GM12878 (cell line): ENCODE measurements at regions not wholly inside any gene's neighbourhood (a gene's known extent, or its start where the extent isn't known, plus 50 kb on each side); places are given as distances from the start of the nearest gene placed in this dataset.

ENCODE experiments used
- ATAC-seq: fragments of 200-7000 bp; cut with Tn5 transposase; 3 replicates; pipeline ENCODE4 v1.9.1; 2020; ENCODE audit warnings: mild to moderate bottlenecking, moderate library complexity
- BruUV-seq: library from RNA; stranded (reverse); fragments of 400-500 nt; replicated peaks from 2 replicates; lab custom pipeline; 2021; lab: Mats Ljungman, UMichigan
- CTCF ChIA-PET: fragments of 300-600 bp; sonication (Branson Sonifier 250); formaldehyde crosslinking; extraction: SDS; loops from one replicate; lab custom pipeline; 2021; ENCODE audit warnings: inconsistent platforms; lab: Yijun Ruan, JAX
- POLR2A ChIA-PET: fragments of 350-600 bp; formaldehyde crosslinking; extraction: SDS; loops from one replicate; lab custom pipeline; 2021; ENCODE audit warnings: inconsistent platforms; lab: Charles Lee
- RAD21 ChIA-PET: fragments of 300-600 bp; sonication (Branson Sonifier 250); formaldehyde crosslinking; loops from one replicate; lab custom pipeline; 2023; ENCODE audit warnings: antibody characterized with exemption; ENCODE audit not compliant: unreplicated experiment; lab: Charles Lee
- SMC1A ChIA-PET: fragments of 300-600 bp; sonication (Branson Sonifier 250); formaldehyde crosslinking; loops from one replicate; lab custom pipeline; 2023; ENCODE audit not compliant: unreplicated experiment, uncharacterized antibody; lab: Charles Lee
- DNase-seq: peaks from one replicate; pipeline ENCODE4 v3.0.0-alpha.2; 2011; ENCODE audit warnings: low read depth, low spot score
- FAIRE-seq: peaks from 3 replicates; lab custom pipeline; 2011; peaks lifted over from hg19 to GRCh38; lab: Jason Lieb, UNC
- H2AFZ ChIP-seq: 2 replicates; pipeline ENCODE4 v1.6.0; 2011; ENCODE audit warnings: low read depth, low read length, control low read depth; ENCODE audit not compliant: control insufficient read depth
- H3K27ac ChIP-seq: 2 replicates; pipeline ENCODE4 v1.5.1; 2011; ENCODE audit warnings: control low read depth; ENCODE audit not compliant: control insufficient read depth, insufficient read depth
- H3K27me3 ChIP-seq, 2 experiments: replicated peaks in 1 of 2; 2 replicates each; pipeline versions ENCODE4 v1.6.0 to v1.6.1; 2011; ENCODE audit warnings: low read length in 1 of 2; ENCODE audit not compliant: control insufficient read depth in 2 of 2, insufficient read depth in 2 of 2
- H3K36me3 ChIP-seq, 2 experiments: 2 replicates each; pipeline ENCODE4 v1.5.1; 2011; ENCODE audit warnings: low read length in 1 of 2; ENCODE audit not compliant: control insufficient read depth in 2 of 2, insufficient read depth in 2 of 2
- H3K4me1 ChIP-seq: 2 replicates; pipeline ENCODE4 v1.6.1; 2011; ENCODE audit warnings: mild to moderate bottlenecking, low read length, moderate library complexity, mixed read lengths; ENCODE audit not compliant: control insufficient read depth, insufficient read depth
- H3K4me2 ChIP-seq: 2 replicates; pipeline ENCODE4 v1.6.0; 2011; ENCODE audit warnings: control low read depth; ENCODE audit not compliant: control insufficient read depth, insufficient read depth
- H3K4me3 ChIP-seq: fragments of 200-600 bp; sonication (generic); 2 replicates; pipeline ENCODE4 v1.5.1; 2016
- H3K79me2 ChIP-seq: 2 replicates; pipeline ENCODE4 v1.6.0; 2011; ENCODE audit warnings: low read length; ENCODE audit not compliant: control insufficient read depth, insufficient read depth
- H3K9ac ChIP-seq: 2 replicates; pipeline ENCODE4 v1.8.0; 2011; ENCODE audit warnings: low read length, control low read depth, mixed read lengths; ENCODE audit not compliant: control insufficient read depth, insufficient read depth
- H3K9me3 ChIP-seq: replicated peaks from 3 replicates; pipeline ENCODE4 v1.5.1; 2011; ENCODE audit warnings: mild to moderate bottlenecking, low read length; ENCODE audit not compliant: control insufficient read depth, insufficient read depth
- H4K20me1 ChIP-seq: 2 replicates; pipeline ENCODE4 v1.6.0; 2011; ENCODE audit not compliant: control insufficient read depth, insufficient read depth
- CEBPB ChIP-seq, 2 experiments: fragments of 150-350 bp in 1 of 2; IDR thresholded peaks; 2 replicates each; pipeline ENCODE4 v1.6.1; 2012 to 2014; ENCODE audit warnings: low read depth in 2 of 2, low read length in 2 of 2, borderline replicate concordance in 1 of 2, inconsistent platforms in 1 of 2
- CUX1 ChIP-seq: IDR thresholded peaks from 2 replicates; pipeline ENCODE4 v1.6.1; 2012; ENCODE audit warnings: improper control_type of control experiment, low read depth, low read length; ENCODE audit not compliant: insufficient replicate concordance
- ELK1 ChIP-seq: IDR thresholded peaks from 2 replicates; pipeline ENCODE4 v1.6.1; 2012; ENCODE audit warnings: low read depth, low read length, improper control_type of control experiment
- GATAD2B ChIP-seq: fragments of 450-650 bp; conservative IDR thresholded peaks from 2 replicates; pipeline ENCODE4 v1.6.1; 2017; ENCODE audit warnings: low read depth, mild to moderate bottlenecking, moderate library complexity
- POLR2A ChIP-seq: IDR thresholded peaks from 2 replicates; pipeline ENCODE4 v1.6.1; 2011; ENCODE audit warnings: low read depth, mild to moderate bottlenecking, low read length
- POLR2AphosphoS5 ChIP-seq: IDR thresholded peaks from 2 replicates; pipeline ENCODE4 v1.6.1; 2011; ENCODE audit warnings: mild to moderate bottlenecking, low read length, inconsistent platforms
- WRNIP1 ChIP-seq: IDR thresholded peaks from 2 replicates; pipeline ENCODE4 v1.6.1; 2011; ENCODE audit warnings: low read depth, low read length, improper control_type of control experiment, borderline replicate concordance
- YY1 ChIP-seq: IDR thresholded peaks from 2 replicates; pipeline ENCODE4 v1.6.1; 2011; ENCODE audit warnings: low read depth, mild to moderate bottlenecking, low read length
- ZBED1 ChIP-seq: IDR thresholded peaks from 2 replicates; pipeline ENCODE4 v1.6.1; 2016; ENCODE audit warnings: borderline replicate concordance
- ZBTB11 ChIP-seq: fragments of 450-650 bp; formaldehyde crosslinking; IDR thresholded peaks from 2 replicates; pipeline ENCODE4 v1.5.0; 2022; ENCODE audit warnings: mild to moderate bottlenecking, missing genetic modification characterization
- WGBS: methylation state at CpG from one replicate; pipeline ENCODE4 v1.1.6; 2016; ENCODE audit warnings: low lambda C conversion rate; ENCODE audit not compliant: insufficient replicate concordance, insufficient coverage; ENCODE audit errors: missing lambda C conversion rate; 5-methylcytosine and 5-hydroxymethylcytosine counted together
- in situ Hi-C: fragments of 300-500 bp; cut with MboI; formaldehyde crosslinking; loops from 9 replicates; pipeline ENCODE4 v1.14.3; 2018; ENCODE audit warnings: mixed read lengths
- intact Hi-C: fragments of 100-400 bp; cut with micrococcal nuclease; formaldehyde crosslinking; loops from one replicate; pipeline ENCODE4 v1.14.2; 2022; ENCODE audit not compliant: unreplicated experiment

GRCh38 chr1:21344750-21345443 is 54.6 kb upstream of the ECE1 start (continued):
- TF ChIP-seq CUX1 (no peak), GATAD2B (0 out of 2 replicates have a peak, but pooled peaks have one; percentile 71), YY1 (peak; percentile 11; the same call in 1 of the 2 replicates)

- POLR2A ChIA-PET, result interaction anchor here (1.0 to 4.3 kb wide), 8 partner anchors 9 to 58 kb away, joined by 3 to 58 read pairs (median 10); partner anchors contain the start of gene ECE1
- FAIRE-seq (no peak), ATAC-seq (peak; percentile 2), DNase-seq (no peak)
- H3K4me3 ChIP-seq, result peak overlapping the region; percentile 98
- H3K36me3 ChIP-seq, result no peaks in the 10 kb centered on the region
- intact Hi-C loops (no loop called here), in situ Hi-C loops (no loop called here)
- H2AFZ ChIP-seq, result peak overlapping the region; percentile 30; the same call in 1 of the 2 replicates
- SMC1A ChIA-PET, result interaction anchor here (1.1 to 2.0 kb wide), 7 partner anchors 10 to 316 kb away, joined by 3 to 12 read pairs (median 7); no protein-coding TSS in a partner anchor
- BruUV-seq, result TSS peak; percentile 58
- peak overlapping the region; percentile 64 for H3K9ac ChIP-seq
- H3K9me3 ChIP-seq, result no peaks in the 10 kb centered on the region; the same call in 2 of the 3 replicates
- RAD21 ChIA-PET, result interaction anchor here (0.9 to 2.3 kb wide), 15 partner anchors 8 to 558 kb away, joined by 3 to 43 read pairs (median 5); no protein-coding TSS in a partner anchor
- H3K27ac ChIP-seq, result peak overlapping the region; percentile 43; the same call in 1 of the 2 replicates
- WGBS, result 9% methylated on average over 14 of the region's 14 CpGs
- peaks cover 34% of the 10 kb centered on the region for H3K4me1 ChIP-seq
- no peaks in the 10 kb centered on the region for H4K20me1 ChIP-seq
- peaks cover 13% of the 10 kb centered on the region for H3K79me2 ChIP-seq
- CTCF ChIA-PET, result interaction anchor here (0.8 to 3.9 kb wide), 7 partner anchors 9 to 125 kb away, joined by 3 to 29 read pairs (median 6); partner anchors contain the start of gene ECE1
- peak overlapping the region; percentile 94 for H3K4me2 ChIP-seq
- peaks cover 0 to 2% of the 10 kb centered on the region in 2 experiments; a peak in 1 of 4 replicates for H3K27me3 ChIP-seq
- TF ChIP-seq POLR2A (no peak), CEBPB (IDR thresholded peaks at IDR 0.05; ENCODE audit: borderline replicate concordance in 1 of 2, low read depth in 2 of 2, low read length in 2 of 2) (no peak), WRNIP1 (no peak), GATAD2B (no peak), ZBTB11 (CRISPR knock-in tag) (no peak), ZBED1 (no peak), ELK1 (no peak), POLR2AphosphoS5 (no peak)
Observed at GRCh38 chr1:21344098-21344749, 54.0 kb upstream of the ECE1 start.
